LHCN-M2 (cell line): ENCODE measurements at regions not wholly inside any gene's neighbourhood (a gene's known extent, or its start where the extent isn't known, plus 50 kb on each side); places are given as distances from the start of the nearest gene placed in this dataset.
A peak's percentile ranks its signal among the peaks of the same experiment; 100 is the strongest.

Experiments
- DNase-seq: peaks from one replicate; pipeline ENCODE4 v3.0.0-alpha.2; 2012; ENCODE audit warnings: low read depth

- DNase-seq: no peak
Measured at GRCh38 chr3:30260762-30261161, 345.6 kb upstream of the TGFBR2 start.

GRCh38 chr3:30263238-30263924 is 343.0 kb upstream of the TGFBR2 start:
- DNase-seq: no peak

GRCh38 chr3:30263925-30264313 is 342.5 kb upstream of the TGFBR2 start:
- no peak for DNase-seq

DNA sequence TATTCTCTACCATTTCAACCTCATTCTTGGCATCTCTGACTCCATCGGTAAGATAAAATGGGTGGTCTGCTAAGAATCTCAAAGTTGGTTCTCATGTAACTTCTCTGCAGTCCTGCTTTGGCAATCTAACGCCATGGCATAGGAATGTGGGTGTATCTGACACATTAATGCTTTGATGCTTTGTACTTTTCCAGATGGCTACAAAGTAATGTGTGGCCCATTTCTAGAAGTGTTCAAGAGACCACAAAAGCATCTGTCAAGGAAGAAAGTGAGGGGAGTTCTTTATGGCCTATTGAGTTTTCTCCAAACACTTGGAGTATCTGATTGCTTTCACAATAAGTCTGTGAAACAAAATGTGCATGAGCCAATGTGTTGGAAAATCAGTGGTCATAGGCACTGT is 339.9 kb upstream of the TGFBR2 start:
- DNase-seq: no peak

- DNase-seq: no peak
Measured at GRCh38 chr3:30268288-30268687, 338.1 kb upstream of the TGFBR2 start.

- no peak for DNase-seq
Measured at GRCh38 chr3:30269751-30270445, 336.5 kb upstream of the TGFBR2 start.

GRCh38 chr3:30271781-30272180 is 334.6 kb upstream of the TGFBR2 start:
- DNase-seq: no peak

DNA sequence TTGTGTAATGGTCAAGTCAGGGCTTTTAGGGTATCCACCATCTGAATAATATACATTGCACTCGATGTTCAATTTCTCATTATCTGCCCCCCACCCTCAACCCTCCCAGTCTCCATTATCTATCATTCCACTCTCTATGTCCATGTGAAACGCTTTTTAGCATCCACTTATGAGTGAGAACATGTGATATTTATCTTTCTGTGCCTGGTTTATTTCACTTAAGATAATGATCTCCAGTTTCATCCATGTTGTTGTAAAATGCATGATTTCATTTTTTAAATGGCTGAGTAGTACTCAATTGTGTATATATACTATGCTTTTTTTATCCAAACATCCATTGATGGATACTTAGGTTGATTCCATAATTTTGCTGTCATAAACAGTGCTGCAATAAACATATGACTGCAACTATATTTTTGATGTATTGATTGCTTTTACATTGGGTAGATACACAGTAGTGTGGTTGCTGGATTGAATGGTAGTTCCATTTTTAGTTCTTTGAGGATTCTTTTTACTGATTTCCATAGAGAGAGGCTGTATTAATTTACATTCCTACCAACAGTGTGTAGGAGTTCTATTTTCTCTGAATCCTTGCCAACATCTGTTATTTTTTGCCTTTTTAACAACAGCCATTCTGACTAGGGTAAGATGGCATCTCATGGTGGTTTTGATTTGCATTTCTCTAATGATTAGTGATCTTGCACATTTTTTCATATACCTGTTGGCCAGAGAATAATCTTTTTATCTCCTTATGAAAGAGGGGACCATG is 332.9 kb upstream of the TGFBR2 start:
- peak; percentile 57 for DNase-seq

- DNase-seq: no peak
Measured at GRCh38 chr3:30277494-30277893, 328.9 kb upstream of the TGFBR2 start.

DNA sequence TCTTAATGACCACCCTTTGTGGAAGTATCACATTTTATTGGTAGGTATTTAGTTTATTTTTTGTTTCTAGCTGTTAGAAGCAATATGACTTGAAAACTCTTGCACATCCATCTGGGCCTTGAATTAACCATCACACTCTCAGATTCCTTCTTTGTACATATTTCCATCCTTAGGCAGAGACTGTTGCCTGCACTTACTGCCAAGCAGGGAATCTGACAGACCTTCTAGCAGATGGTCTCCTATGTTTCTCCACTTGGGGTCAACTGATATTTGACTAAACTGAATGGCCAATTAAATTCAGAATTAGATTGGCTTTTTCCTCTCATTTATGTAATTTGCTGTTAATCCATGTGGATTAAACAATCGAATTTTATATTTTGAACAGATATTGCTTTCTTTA is 324.9 kb upstream of the TGFBR2 start:
- DNase-seq: no peak

- DNase-seq: peak; percentile 98
Measured at GRCh38 chr3:30282154-30282696, 324.2 kb upstream of the TGFBR2 start.

- no peak for DNase-seq
Measured at GRCh38 chr3:30285188-30286006, 321.0 kb upstream of the TGFBR2 start.

- DNase-seq: peak; percentile 99
Measured at GRCh38 chr3:30286007-30286669, 320.3 kb upstream of the TGFBR2 start.

DNA sequence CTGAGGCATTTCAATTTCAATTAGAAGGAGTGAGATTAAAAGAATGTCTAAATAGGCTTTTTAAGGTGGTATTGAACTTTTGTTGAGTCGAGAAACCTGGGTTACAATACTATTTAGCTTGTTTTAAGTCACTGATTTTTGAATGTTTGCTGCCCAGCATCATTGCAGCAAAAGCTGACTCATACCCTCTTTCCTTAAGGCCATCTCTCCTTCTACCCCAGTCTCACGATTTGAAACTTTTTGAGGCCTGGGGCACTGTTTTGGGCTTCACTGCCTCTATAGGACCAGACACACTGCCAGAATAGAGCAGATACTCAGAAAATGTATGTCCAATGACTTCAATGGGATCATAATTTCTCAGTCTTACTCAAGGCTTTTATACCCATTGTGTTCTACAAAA is 319.6 kb upstream of the TGFBR2 start:
- peak; percentile 63 for DNase-seq

GRCh38 chr3:30288830-30289229 is 317.6 kb upstream of the TGFBR2 start:
- DNase-seq: no peak

- DNase-seq: peak; percentile 72
Measured at GRCh38 chr3:30289324-30289723, 317.1 kb upstream of the TGFBR2 start.

GRCh38 chr3:30289766-30290165 is 316.6 kb upstream of the TGFBR2 start:
- DNase-seq: no peak

DNA sequence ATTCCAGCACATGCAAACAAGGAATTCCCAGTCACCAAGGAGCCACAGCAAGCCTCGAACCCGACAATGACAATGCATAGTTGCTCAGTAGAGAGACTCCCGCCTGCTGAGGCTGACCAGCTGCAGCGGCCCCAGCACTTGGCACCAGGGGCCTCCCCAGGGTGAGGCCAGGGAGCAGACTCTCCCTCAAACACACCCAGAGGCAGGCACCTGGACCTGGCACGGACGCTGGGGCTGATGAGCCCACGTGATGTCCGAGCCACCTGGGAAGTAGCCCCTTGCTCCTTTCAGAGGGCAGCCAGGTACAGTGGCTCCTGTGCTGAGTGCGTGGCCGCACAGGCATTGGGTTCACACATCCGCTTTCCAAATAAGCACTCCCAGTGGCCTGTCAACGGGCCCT is 315.9 kb upstream of the TGFBR2 start:
- DNase-seq: no peak

- DNase-seq: peak; percentile 94
Measured at GRCh38 chr3:30292192-30292893, 314.1 kb upstream of the TGFBR2 start.

- DNase-seq: no peak
Measured at GRCh38 chr3:30293621-30294240, 312.7 kb upstream of the TGFBR2 start.
